ENCODE measurements at regions not wholly inside any gene's neighbourhood (a gene's known extent, or its start where the extent isn't known, plus 50 kb on each side); places are given as distances from the start of the nearest gene placed in this dataset.
A peak's percentile ranks its signal among the peaks of the same experiment; 100 is the strongest.

GRCh38 chr13:70634893-70635292 lies 526.6 kb upstream of the KLHL1 start:
- H3K9me3 ChIP-seq: no peaks in the 10 kb centered on the region
- 82 to 85% methylated on average over 3 of the region's 3 CpGs for WGBS, 2 donors (ENCODE audit: low coverage in 1 of 2)
- intact Hi-C loops (cut with DNase I; ENCODE audit: low total_unique reads): no loop called here

GRCh38 chr13:70630247-70630646 lies 522.0 kb upstream of the KLHL1 start:
- H3K9me3 ChIP-seq: no peaks in the 10 kb centered on the region
- TF ChIP-seq CTCF (IDR thresholded peaks at IDR 0.05) (no peak), POLR2AphosphoS5 (IDR thresholded peaks at IDR 0.05) (no peak), EP300 (IDR thresholded peaks at IDR 0.05; ENCODE audit: low read depth) (no peak), POLR2A (IDR thresholded peaks at IDR 0.05) (no peak)
- intact Hi-C loops (cut with DNase I; ENCODE audit: low total_unique reads) (no loop called here), in situ Hi-C loops (cut with MboI; ENCODE audit: low pct_ligation_motif_present in 1 of 4, low pct_unique_long_range_greater_than_20kb in 1 of 4, low sequenced_read_pairs in 3 of 4) (no loop called here)
- H3K4me1 ChIP-seq: no peaks in the 10 kb centered on the region
- no peaks in the 10 kb centered on the region for H3K36me3 ChIP-seq
- no peak overlapping the region for H3K4me3 ChIP-seq
- no peak for DNase-seq
- H3K27ac ChIP-seq: no peak overlapping the region
- H3K27me3 ChIP-seq: no peaks in the 10 kb centered on the region
- 71 to 100% methylated on average over 2 of the region's 2 CpGs for WGBS, 2 donors (ENCODE audit: low coverage in 1 of 2)

More at GRCh38 chr13:70634893-70635292, 526.6 kb upstream of the KLHL1 start:
- Histone ChIP-seq H3K27me3 (no peaks in the 10 kb centered on the region), H3K4me3 (no peak overlapping the region), H3K27ac (no peak overlapping the region), H3K4me1 (no peaks in the 10 kb centered on the region), H3K36me3 (no peaks in the 10 kb centered on the region)
- TF ChIP-seq EP300 (IDR thresholded peaks at IDR 0.05; ENCODE audit: low read depth) (no peak), POLR2AphosphoS5 (IDR thresholded peaks at IDR 0.05) (no peak), POLR2A (IDR thresholded peaks at IDR 0.05) (no peak), CTCF (IDR thresholded peaks at IDR 0.05) (no peak)
- DNase-seq: no peak
- in situ Hi-C loops (cut with MboI; ENCODE audit: low pct_ligation_motif_present in 1 of 4, low pct_unique_long_range_greater_than_20kb in 1 of 4, low sequenced_read_pairs in 3 of 4): no loop called here

GRCh38 chr13:70623239-70623638 lies 515.0 kb upstream of the KLHL1 start:
- H3K27ac ChIP-seq: no peak overlapping the region
- peak in 3 of 5 experiments; percentile 14 to 30 (median 15) for TF ChIP-seq CTCF (IDR thresholded peaks at IDR 0.05)
- TF ChIP-seq POLR2AphosphoS5 (IDR thresholded peaks at IDR 0.05): no peak
- H3K4me1 ChIP-seq: no peaks in the 10 kb centered on the region
- no peak for DNase-seq
- in situ Hi-C loops (cut with MboI; ENCODE audit: low pct_ligation_motif_present in 1 of 4, low pct_unique_long_range_greater_than_20kb in 1 of 4, low sequenced_read_pairs in 3 of 4) (no loop called here), intact Hi-C loops (cut with DNase I; ENCODE audit: low total_unique reads) (no loop called here)
- no peaks in the 10 kb centered on the region for H3K36me3 ChIP-seq
- no peaks in the 10 kb centered on the region for H3K27me3 ChIP-seq
- no peak overlapping the region for H3K4me3 ChIP-seq
- H3K9me3 ChIP-seq: no peaks in the 10 kb centered on the region

GRCh38 chr13:70622796-70623195 lies 514.5 kb upstream of the KLHL1 start:
- Histone ChIP-seq H3K4me3 (no peak overlapping the region), H3K4me1 (no peaks in the 10 kb centered on the region), H3K27me3 (no peaks in the 10 kb centered on the region), H3K27ac (no peak overlapping the region), H3K36me3 (no peaks in the 10 kb centered on the region), H3K9me3 (no peaks in the 10 kb centered on the region)
- intact Hi-C loops (cut with DNase I; ENCODE audit: low total_unique reads) (no loop called here), in situ Hi-C loops (cut with MboI; ENCODE audit: low pct_ligation_motif_present in 1 of 4, low pct_unique_long_range_greater_than_20kb in 1 of 4, low sequenced_read_pairs in 3 of 4) (no loop called here)
- TF ChIP-seq CTCF (IDR thresholded peaks at IDR 0.05) (no peak), EP300 (IDR thresholded peaks at IDR 0.05; ENCODE audit: low read depth) (no peak), POLR2AphosphoS5 (IDR thresholded peaks at IDR 0.05) (no peak), POLR2A (IDR thresholded peaks at IDR 0.05) (no peak)
- DNase-seq: no peak
- WGBS, 2 donors (ENCODE audit: low coverage in 1 of 2): 23 to 39% methylated on average over 4 to 5 of the region's 5 CpGs
